GM23338 (cell line): ENCODE measurements at regions not wholly inside any gene's neighbourhood (a gene's known extent, or its start where the extent isn't known, plus 50 kb on each side); places are given as distances from the start of the nearest gene placed in this dataset.

Experiments
- ATAC-seq: fragments of 200-7000 bp; cut with Tn5 transposase; 3 replicates; pipeline ENCODE4 v1.9.1; 2020
- DNase-seq: peaks from one replicate; pipeline ENCODE4 v3.0.0-alpha.2; 2015; ENCODE audit warnings: low spot score
- H2AFZ ChIP-seq: fragments of 200-600 bp; sonication (generic); 2 replicates; pipeline ENCODE4 v1.8.0; 2016; ENCODE audit warnings: antibody characterized with exemption, mild to moderate bottlenecking, moderate library complexity
- H3F3A ChIP-seq: fragments of 200-600 bp; sonication (generic); replicated peaks from 2 replicates; pipeline ENCODE4 v1.8.0; 2017; ENCODE audit warnings: antibody characterized with exemption, mixed run types, low read depth
- H3K27ac ChIP-seq: fragments of 200-600 bp; sonication (generic); 2 replicates; pipeline ENCODE4 v1.6.1; 2016; ENCODE audit warnings: low read depth
- H3K27me3 ChIP-seq: fragments of 200-600 bp; sonication (generic); 2 replicates; pipeline ENCODE4 v1.8.0; 2016; ENCODE audit warnings: mild to moderate bottlenecking, mixed run types, moderate library complexity; ENCODE audit not compliant: insufficient read depth
- H3K36me3 ChIP-seq: fragments of 200-600 bp; sonication (generic); 2 replicates; pipeline ENCODE4 v1.8.0; 2016; ENCODE audit warnings: mild to moderate bottlenecking; ENCODE audit not compliant: insufficient read depth
- H3K4me1 ChIP-seq: fragments of 200-600 bp; sonication (generic); 2 replicates; pipeline ENCODE4 v1.8.0; 2016; ENCODE audit warnings: mild to moderate bottlenecking, moderate library complexity; ENCODE audit not compliant: insufficient read depth
- H3K4me2 ChIP-seq: fragments of 200-600 bp; sonication (generic); 2 replicates; pipeline ENCODE4 v1.7.1; 2017; ENCODE audit warnings: mixed run types
- H3K4me3 ChIP-seq: fragments of 200-600 bp; sonication (generic); 2 replicates; pipeline ENCODE4 v1.6.1; 2016; ENCODE audit warnings: mixed run types
- H3K79me2 ChIP-seq: fragments of 200-600 bp; sonication (generic); replicated peaks from 2 replicates; pipeline ENCODE4 v1.8.0; 2017; ENCODE audit warnings: mild to moderate bottlenecking; ENCODE audit not compliant: insufficient read depth
- H3K9me2 ChIP-seq: fragments of 200-600 bp; sonication (generic); 2 replicates; pipeline ENCODE4 v1.8.0; 2017; ENCODE audit not compliant: insufficient read depth
- H4K20me1 ChIP-seq: fragments of 200-600 bp; sonication (generic); replicated peaks from 2 replicates; pipeline ENCODE4 v1.8.0; 2017; ENCODE audit warnings: mild to moderate bottlenecking; ENCODE audit not compliant: insufficient read depth
- H3K27ac Mint-ChIP-seq: 2 replicates; pipeline ENCODE4 v1.8.0; 2020; ENCODE audit warnings: inconsistent platforms, mild to moderate bottlenecking, moderate library complexity, mixed read lengths
- H3K27me3 Mint-ChIP-seq: 3 replicates; pipeline ENCODE4 v1.8.0; 2022; ENCODE audit warnings: low read depth, mild to moderate bottlenecking, moderate library complexity, mixed read lengths, inconsistent platforms; ENCODE audit not compliant: insufficient read depth, poor library complexity
- H3K36me3 Mint-ChIP-seq: 3 replicates; pipeline ENCODE4 v1.8.0; 2021; ENCODE audit warnings: low read depth, mild to moderate bottlenecking, inconsistent platforms, moderate library complexity, mixed read lengths
- H3K4me1 Mint-ChIP-seq: 3 replicates; pipeline ENCODE4 v1.8.0; 2020; ENCODE audit warnings: mild to moderate bottlenecking, inconsistent platforms, mixed read lengths
- H3K4me3 Mint-ChIP-seq: 3 replicates; pipeline ENCODE4 v1.8.0; 2021; ENCODE audit warnings: moderate library complexity, mild to moderate bottlenecking, inconsistent platforms, mixed read lengths
- H3K9me3 Mint-ChIP-seq: 3 replicates; pipeline ENCODE4 v1.8.0; 2020; ENCODE audit warnings: moderate library complexity, mild to moderate bottlenecking, inconsistent platforms, mixed read lengths
- CREB1 ChIP-seq: fragments of 250-450 bp; sonication (Bioruptor Pico); IDR thresholded peaks from 2 replicates; pipeline ENCODE4 v1.5.0; 2020; ENCODE audit warnings: low read depth, mild to moderate bottlenecking, moderate library complexity
- CTCF ChIP-seq, 2 experiments: fragments of 200-600 bp in 1 of 2; sonication (generic) in 1 of 2; conservative IDR thresholded peaks; 2 replicates each; pipeline versions ENCODE4 v1.5.1 to v1.6.1; 2016 to 2017; ENCODE audit warnings: antibody characterized with exemption in 2 of 2, low read depth in 2 of 2, mild to moderate bottlenecking in 2 of 2, moderate library complexity in 1 of 2
- ETS1 ChIP-seq: IDR thresholded peaks from 2 replicates; pipeline ENCODE4 v1.6.1; 2016; ENCODE audit warnings: antibody characterized with exemption
- EZH2 ChIP-seq: fragments of 200-600 bp; sonication (generic); IDR thresholded peaks from one replicate; pipeline ENCODE4 v1.8.0; 2017; ENCODE audit warnings: antibody characterized with exemption, mild to moderate bottlenecking, low read depth; ENCODE audit not compliant: unreplicated experiment
- EZH2phosphoT487 ChIP-seq: fragments of 200-600 bp; sonication (generic); IDR thresholded peaks from one replicate; pipeline ENCODE4 v1.8.1; 2018; ENCODE audit warnings: antibody characterized with exemption; ENCODE audit not compliant: unreplicated experiment
- JUNB ChIP-seq: IDR thresholded peaks from one replicate; pipeline ENCODE4 v1.6.1; 2016; ENCODE audit warnings: antibody characterized with exemption; ENCODE audit not compliant: unreplicated experiment
- NANOG ChIP-seq: IDR thresholded peaks from 2 replicates; pipeline ENCODE4 v1.6.1; 2016; ENCODE audit warnings: antibody characterized with exemption, borderline replicate concordance
- POLR2AphosphoS5 ChIP-seq: IDR thresholded peaks from 2 replicates; pipeline ENCODE4 v1.6.1; 2016; ENCODE audit warnings: antibody characterized with exemption, low read depth
- STAT1 ChIP-seq: IDR thresholded peaks from one replicate; pipeline ENCODE4 v1.6.1; 2016; ENCODE audit warnings: antibody characterized with exemption; ENCODE audit not compliant: unreplicated experiment
- ZNF114 ChIP-seq: fragments of 250-450 bp; sonication (Bioruptor Pico); IDR thresholded peaks from 2 replicates; pipeline ENCODE4 v1.5.0; 2020; ENCODE audit warnings: mild to moderate bottlenecking, moderate library complexity
- ZNF331 ChIP-seq: fragments of 250-450 bp; sonication (Bioruptor Pico); IDR thresholded peaks from 2 replicates; pipeline ENCODE4 v1.5.0; 2020; ENCODE audit warnings: low read depth, mild to moderate bottlenecking, moderate library complexity
- ZNF462 ChIP-seq: fragments of 250-450 bp; sonication (Bioruptor Pico); IDR thresholded peaks from 2 replicates; pipeline ENCODE4 v1.5.0; 2020; ENCODE audit warnings: mild to moderate bottlenecking, moderate library complexity

- TF ChIP-seq ETS1: no peak
- TF ChIP-seq POLR2AphosphoS5: no peak
- TF ChIP-seq CREB1: no peak
Measured at GRCh38 chr10:4691776-4692175, 134.2 kb upstream of the AKR1E2 start (continued).

GRCh38 chr10:4691301-4691700, 134.7 kb upstream of the AKR1E2 start:
- Mint-ChIP-seq H3K4me3 (no peak overlapping the region), H3K4me1 (no peaks in the 10 kb centered on the region), H3K27me3 (no peaks in the 10 kb centered on the region), H3K9me3 (no peaks in the 10 kb centered on the region), H3K27ac (no peak overlapping the region), H3K36me3 (no peaks in the 10 kb centered on the region)
- H3K9me2 ChIP-seq: 0 out of 2 replicates have a peak, but pooled peaks cover 3% of the 10 kb centered on the region
- no peak for DNase-seq
- H3K79me2 ChIP-seq: no peaks in the 10 kb centered on the region
- no peaks in the 10 kb centered on the region for H3K36me3 ChIP-seq
- H4K20me1 ChIP-seq: no peaks in the 10 kb centered on the region
- H3K27me3 ChIP-seq: no peaks in the 10 kb centered on the region
- no peak overlapping the region for H3K4me2 ChIP-seq
- H3F3A ChIP-seq: no peaks in the 10 kb centered on the region
- no peaks in the 10 kb centered on the region for H3K4me1 ChIP-seq
- H3K4me3 ChIP-seq: no peak overlapping the region
- no peak overlapping the region for H3K27ac ChIP-seq
- ATAC-seq: no peak
- H2AFZ ChIP-seq: no peak overlapping the region
- no peak for TF ChIP-seq CTCF (conservative IDR thresholded peaks at IDR 0.05; ENCODE audit: low read depth in 2 of 2)
- no peak for TF ChIP-seq POLR2AphosphoS5
- no peak for TF ChIP-seq ZNF331
- TF ChIP-seq EZH2: no peak
- no peak for TF ChIP-seq NANOG
- TF ChIP-seq ZNF114 (CRISPR knock-in tag): no peak
- TF ChIP-seq JUNB: no peak
- TF ChIP-seq STAT1: no peak
- no peak for TF ChIP-seq ZNF462 (CRISPR knock-in tag)
- no peak for TF ChIP-seq EZH2phosphoT487
- no peak for TF ChIP-seq CREB1
- no peak for TF ChIP-seq ETS1
